Osteoblast (primary cell): ENCODE measurements at regions not wholly inside any gene's neighbourhood (a gene's known extent, or its start where the extent isn't known, plus 50 kb on each side); places are given as distances from the start of the nearest gene placed in this dataset.

Source experiments
- DNase-seq: peaks from one replicate; pipeline ENCODE4 v3.0.0; 2011; ENCODE audit warnings: low spot score, mixed read lengths; ENCODE audit not compliant: insufficient read length; ENCODE audit errors: missing footprints
- H2AFZ ChIP-seq: 2 replicates; pipeline ENCODE4 v1.6.0; 2011; ENCODE audit warnings: mild to moderate bottlenecking, low read length
- H3K27ac ChIP-seq: 2 replicates; pipeline ENCODE4 v1.5.1; 2011; ENCODE audit warnings: mild to moderate bottlenecking, low read depth, low read length, moderate library complexity
- H3K27me3 ChIP-seq: 2 replicates; pipeline ENCODE4 v1.6.0; 2012; ENCODE audit warnings: mild to moderate bottlenecking, control low read depth, inconsistent platforms, low read length, moderate library complexity; ENCODE audit not compliant: insufficient read depth
- H3K36me3 ChIP-seq: 2 replicates; pipeline ENCODE4 v1.5.1; 2011; ENCODE audit warnings: mild to moderate bottlenecking, low read length, control low read depth, moderate library complexity; ENCODE audit not compliant: insufficient read depth
- H3K4me1 ChIP-seq: 2 replicates; pipeline ENCODE4 v1.5.1; 2011; ENCODE audit warnings: mild to moderate bottlenecking, low read length, control low read depth, moderate library complexity; ENCODE audit not compliant: insufficient read depth
- H3K4me2 ChIP-seq: 2 replicates; pipeline ENCODE4 v1.6.0; 2011; ENCODE audit warnings: mild to moderate bottlenecking, low read length; ENCODE audit not compliant: insufficient read depth
- H3K4me3 ChIP-seq: fragments of 200-600 bp; sonication (generic); 3 replicates; pipeline ENCODE4 v1.5.1; 2012; ENCODE audit warnings: mild to moderate bottlenecking, low read length, inconsistent platforms; ENCODE audit not compliant: insufficient read depth
- H3K79me2 ChIP-seq: 2 replicates; pipeline ENCODE4 v1.6.0; 2012; ENCODE audit warnings: mild to moderate bottlenecking, low read length, control low read depth, inconsistent platforms; ENCODE audit not compliant: insufficient read depth
- H3K9me3 ChIP-seq: 2 replicates; pipeline ENCODE4 v1.5.1; 2011; ENCODE audit warnings: low read depth, low read length, control low read depth
- H4K20me1 ChIP-seq: 2 replicates; pipeline ENCODE4 v1.6.0; 2012; ENCODE audit warnings: mild to moderate bottlenecking, low read length, control low read depth; ENCODE audit not compliant: insufficient read depth
- TF ChIP-seq, protein P1 (sequence below): IDR thresholded peaks from 2 replicates; pipeline ENCODE4 v1.5.1; 2011; ENCODE audit warnings: mild to moderate bottlenecking, low read depth, low read length, moderate library complexity; ENCODE audit errors: extremely low read depth

DNA sequence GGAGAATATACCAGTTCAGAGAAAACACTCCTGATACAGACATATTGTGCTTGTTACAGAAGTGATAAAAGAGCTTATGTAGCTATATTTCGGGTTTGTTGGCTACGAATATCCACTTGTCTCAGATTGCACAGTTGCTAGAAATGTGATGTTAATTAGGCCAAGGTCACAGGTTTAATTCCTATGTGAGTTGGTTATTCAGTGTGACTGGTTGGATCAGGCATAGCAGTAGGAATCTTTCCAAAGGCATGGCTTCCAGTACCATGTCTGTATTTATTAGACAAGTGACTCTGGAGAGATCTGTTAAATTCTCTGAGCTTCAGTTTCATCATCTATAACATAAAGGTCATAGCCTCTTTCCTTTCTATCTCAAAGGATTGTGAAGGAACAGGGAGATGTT is 152.7 kb upstream of the KITLG start:
- no peaks in the 10 kb centered on the region for H3K4me1 ChIP-seq
- H3K27ac ChIP-seq = no peak overlapping the region
- no peaks in the 10 kb centered on the region for H3K9me3 ChIP-seq
- DNase-seq = no peak
- H3K4me2 ChIP-seq = no peak overlapping the region
- no peak overlapping the region for H2AFZ ChIP-seq
- H3K27me3 ChIP-seq = no peaks in the 10 kb centered on the region
- no peak overlapping the region for H3K4me3 ChIP-seq
- H3K36me3 ChIP-seq = no peaks in the 10 kb centered on the region
- TF ChIP-seq, protein P1, sequence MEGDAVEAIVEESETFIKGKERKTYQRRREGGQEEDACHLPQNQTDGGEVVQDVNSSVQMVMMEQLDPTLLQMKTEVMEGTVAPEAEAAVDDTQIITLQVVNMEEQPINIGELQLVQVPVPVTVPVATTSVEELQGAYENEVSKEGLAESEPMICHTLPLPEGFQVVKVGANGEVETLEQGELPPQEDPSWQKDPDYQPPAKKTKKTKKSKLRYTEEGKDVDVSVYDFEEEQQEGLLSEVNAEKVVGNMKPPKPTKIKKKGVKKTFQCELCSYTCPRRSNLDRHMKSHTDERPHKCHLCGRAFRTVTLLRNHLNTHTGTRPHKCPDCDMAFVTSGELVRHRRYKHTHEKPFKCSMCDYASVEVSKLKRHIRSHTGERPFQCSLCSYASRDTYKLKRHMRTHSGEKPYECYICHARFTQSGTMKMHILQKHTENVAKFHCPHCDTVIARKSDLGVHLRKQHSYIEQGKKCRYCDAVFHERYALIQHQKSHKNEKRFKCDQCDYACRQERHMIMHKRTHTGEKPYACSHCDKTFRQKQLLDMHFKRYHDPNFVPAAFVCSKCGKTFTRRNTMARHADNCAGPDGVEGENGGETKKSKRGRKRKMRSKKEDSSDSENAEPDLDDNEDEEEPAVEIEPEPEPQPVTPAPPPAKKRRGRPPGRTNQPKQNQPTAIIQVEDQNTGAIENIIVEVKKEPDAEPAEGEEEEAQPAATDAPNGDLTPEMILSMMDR = no peak
- H3K79me2 ChIP-seq = no peaks in the 10 kb centered on the region
- H4K20me1 ChIP-seq = no peaks in the 10 kb centered on the region

DNA sequence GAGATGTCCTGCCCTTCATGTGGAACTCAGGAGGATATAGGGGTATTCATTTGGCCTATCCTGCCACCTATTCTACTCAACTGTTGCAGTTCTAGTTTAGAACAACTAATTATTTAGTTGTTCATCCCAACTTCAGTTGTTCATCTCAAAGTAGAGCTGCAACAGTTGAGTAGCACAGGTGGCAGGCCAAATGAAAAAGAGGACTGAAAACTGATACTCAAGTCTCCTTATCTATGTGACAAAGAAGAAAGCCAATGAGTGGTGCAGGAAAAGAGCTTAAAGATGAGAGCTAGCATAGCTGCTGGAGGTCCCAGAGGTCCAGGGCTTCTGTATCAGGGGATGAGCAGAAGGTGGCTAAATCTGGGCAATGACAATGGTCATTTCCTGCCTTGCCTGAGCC is 148.9 kb upstream of the KITLG start:
- Histone ChIP-seq H3K27me3 (no peaks in the 10 kb centered on the region), H3K36me3 (no peaks in the 10 kb centered on the region), H3K4me3 (no peak overlapping the region), H2AFZ (no peak overlapping the region), H3K9me3 (no peaks in the 10 kb centered on the region), H3K79me2 (no peaks in the 10 kb centered on the region), H3K4me2 (no peak overlapping the region), H4K20me1 (no peaks in the 10 kb centered on the region), H3K27ac (no peak overlapping the region), H3K4me1 (peaks cover 10% of the 10 kb centered on the region)
- TF ChIP-seq, protein P1 = no peak
- no peak for DNase-seq

DNA sequence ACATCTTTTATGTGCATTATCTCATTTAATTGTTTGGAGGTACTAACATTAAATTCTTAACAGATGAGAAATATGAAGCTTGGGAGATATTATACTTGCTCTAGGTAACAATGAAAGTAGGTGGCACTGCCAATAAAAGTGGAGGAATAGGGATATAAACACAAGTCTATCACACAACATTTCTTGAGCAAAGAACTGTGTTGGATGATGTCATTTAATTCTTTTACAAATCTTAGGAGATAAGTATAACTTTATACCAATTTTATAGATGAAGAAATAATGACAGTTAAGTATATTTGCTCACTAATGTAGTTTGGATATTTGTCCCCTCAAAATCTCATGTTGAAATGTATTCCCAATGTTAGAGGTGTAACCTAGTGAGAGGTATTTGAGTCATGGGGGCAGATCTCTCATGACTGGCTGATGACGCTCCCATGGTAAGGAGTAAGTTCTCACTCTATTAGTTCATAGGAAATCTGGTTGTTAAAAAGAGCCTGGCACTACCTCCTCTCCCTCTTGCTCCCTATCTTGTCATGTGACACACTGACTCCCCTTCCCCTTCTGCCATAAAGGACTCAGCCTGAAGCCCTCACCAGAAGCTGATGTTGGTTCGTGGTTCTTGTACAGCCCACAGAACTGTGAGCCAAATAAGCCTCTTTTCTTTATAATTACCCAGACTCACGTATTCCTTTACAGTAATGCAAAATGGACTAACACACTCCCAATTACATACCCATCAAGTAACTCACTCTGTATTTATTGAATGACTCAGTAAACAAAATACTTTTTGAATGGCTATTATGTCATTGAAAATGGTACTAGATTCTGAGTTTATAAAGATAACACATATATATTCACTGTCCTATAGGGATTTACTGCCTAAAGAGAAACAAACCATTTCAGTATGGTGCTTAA is 146.8 kb upstream of the KITLG start:
- DNase-seq = no peak
- Histone ChIP-seq H4K20me1 (no peaks in the 10 kb centered on the region), H3K79me2 (no peaks in the 10 kb centered on the region), H3K4me1 (peaks cover 10% of the 10 kb centered on the region), H3K27me3 (no peaks in the 10 kb centered on the region), H2AFZ (peak overlapping the region; percentile 76), H3K36me3 (no peaks in the 10 kb centered on the region), H3K27ac (peak overlapping the region; percentile 78), H3K9me3 (no peaks in the 10 kb centered on the region), H3K4me3 (peak overlapping the region; percentile 11), H3K4me2 (peak overlapping the region; percentile 66)
- TF ChIP-seq, protein P1 = no peak

DNA sequence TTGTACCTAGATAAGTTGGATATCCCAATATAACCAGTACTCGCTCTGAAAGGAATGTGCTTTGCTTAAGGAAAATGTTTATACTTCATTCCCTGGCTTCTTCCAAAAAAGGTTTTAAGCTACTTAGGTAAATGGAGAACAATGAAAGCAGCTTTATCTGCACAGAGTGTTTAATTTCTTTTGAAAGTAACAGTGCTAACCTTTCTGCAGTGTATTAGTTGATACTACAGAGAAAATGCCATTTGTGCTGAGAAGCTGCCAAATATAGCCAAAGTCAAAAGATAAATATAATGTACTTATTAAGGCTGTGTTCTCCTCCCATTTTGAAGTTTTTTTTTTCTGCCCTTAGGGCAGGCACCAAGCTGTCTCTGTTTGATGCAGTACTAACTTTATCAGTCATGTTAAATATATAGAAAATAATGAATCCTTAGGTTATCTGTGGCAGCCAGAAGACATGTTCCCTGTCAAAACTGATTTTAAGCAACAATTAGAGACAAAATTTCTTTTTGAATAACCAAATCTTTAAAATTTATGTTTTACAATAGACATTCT is 145.4 kb upstream of the KITLG start:
- H4K20me1 ChIP-seq = no peaks in the 10 kb centered on the region
- no peaks in the 10 kb centered on the region for H3K79me2 ChIP-seq
- H3K27ac ChIP-seq = no peak overlapping the region
- no peak overlapping the region for H3K4me2 ChIP-seq
- TF ChIP-seq, protein P1 = no peak
- H3K4me3 ChIP-seq = no peak overlapping the region
- H3K27me3 ChIP-seq = no peaks in the 10 kb centered on the region
- no peaks in the 10 kb centered on the region for H3K36me3 ChIP-seq
- no peak overlapping the region for H2AFZ ChIP-seq
- DNase-seq = no peak
- no peaks in the 10 kb centered on the region for H3K9me3 ChIP-seq
- peaks cover 10% of the 10 kb centered on the region for H3K4me1 ChIP-seq
